ENCODE measurements at regions not wholly inside any gene's neighbourhood (a gene's known extent, or its start where the extent isn't known, plus 50 kb on each side); places are given as distances from the start of the nearest gene placed in this dataset.
A peak's percentile ranks its signal among the peaks of the same experiment; 100 is the strongest.

GRCh38 chr11:116413301-116414242 lies 359.2 kb downstream of the BUD13 start:
- DNase-seq (ENCODE audit: low spot score) = no peak

GRCh38 chr11:116412118-116412889 lies 360.5 kb downstream of the BUD13 start:
- no peak for DNase-seq (ENCODE audit: low spot score)

GRCh38 chr11:116409238-116409637 lies 363.5 kb downstream of the BUD13 start:
- peak; percentile 44 for DNase-seq (ENCODE audit: low spot score)

GRCh38 chr11:116406042-116406441 lies 366.7 kb downstream of the BUD13 start:
- DNase-seq (ENCODE audit: low spot score) = no peak

- no peak for DNase-seq (ENCODE audit: low spot score)
Observed at GRCh38 chr11:116404462-116404798, 368.4 kb downstream of the BUD13 start.

- DNase-seq (ENCODE audit: low spot score) = no peak
Observed at GRCh38 chr11:116403794-116404461, 368.9 kb downstream of the BUD13 start.

GRCh38 chr11:116400081-116400480 lies 372.7 kb downstream of the BUD13 start:
- DNase-seq (ENCODE audit: low spot score) = no peak

GRCh38 chr11:116397602-116398084 lies 375.1 kb downstream of the BUD13 start:
- no peak for DNase-seq (ENCODE audit: low spot score)

GRCh38 chr11:116396331-116396730 lies 376.5 kb downstream of the BUD13 start:
- no peak for DNase-seq (ENCODE audit: low spot score)

GRCh38 chr11:116394022-116394421 lies 378.8 kb downstream of the BUD13 start:
- DNase-seq (ENCODE audit: low spot score) = no peak

- DNase-seq (ENCODE audit: low spot score) = no peak
Observed at GRCh38 chr11:116390963-116391362, 381.8 kb downstream of the BUD13 start.

GRCh38 chr11:116388146-116388545 lies 384.6 kb downstream of the BUD13 start:
- no peak for DNase-seq (ENCODE audit: low spot score)

GRCh38 chr11:116387641-116388040 lies 385.1 kb downstream of the BUD13 start:
- DNase-seq (ENCODE audit: low spot score) = no peak

- DNase-seq (ENCODE audit: low spot score) = no peak
Observed at GRCh38 chr11:116386118-116386699, 386.6 kb downstream of the BUD13 start.

GRCh38 chr11:116384876-116385275 lies 387.9 kb downstream of the BUD13 start:
- DNase-seq (ENCODE audit: low spot score) = no peak

GRCh38 chr11:116384407-116384806 lies 388.4 kb downstream of the BUD13 start:
- DNase-seq (ENCODE audit: low spot score) = no peak

- DNase-seq (ENCODE audit: low spot score) = no peak
Observed at GRCh38 chr11:116379185-116379828, 393.5 kb downstream of the BUD13 start.

- DNase-seq (ENCODE audit: low spot score) = no peak
Observed at GRCh38 chr11:116376547-116376946, 396.2 kb downstream of the BUD13 start.

GRCh38 chr11:116376054-116376453 lies 396.7 kb downstream of the BUD13 start:
- no peak for DNase-seq (ENCODE audit: low spot score)

GRCh38 chr11:116375221-116375620 lies 397.6 kb downstream of the BUD13 start:
- DNase-seq (ENCODE audit: low spot score) = no peak

- no peak for DNase-seq (ENCODE audit: low spot score)
Observed at GRCh38 chr11:116374085-116374484, 398.7 kb downstream of the BUD13 start.

Data from Ammon's horn (tissue), 1 donor.